Neuron (in vitro differentiated cells): ENCODE measurements at regions not wholly inside any gene's neighbourhood (a gene's known extent, or its start where the extent isn't known, plus 50 kb on each side); places are given as distances from the start of the nearest gene placed in this dataset.

ENCODE experiments used
- H2AFZ ChIP-seq: one replicate; pipeline ENCODE4 v1.6.1; 2013; ENCODE audit warnings: low read depth, mild to moderate bottlenecking, inconsistent platforms, low read length, moderate library complexity
- H3K27me3 ChIP-seq: one replicate; pipeline ENCODE4 v1.6.1; 2013; ENCODE audit warnings: low read length; ENCODE audit not compliant: insufficient read depth
- H3K36me3 ChIP-seq: one replicate; pipeline ENCODE4 v1.6.1; 2013; ENCODE audit warnings: low read length; ENCODE audit not compliant: insufficient read depth
- H3K4me1 ChIP-seq: one replicate; pipeline ENCODE4 v1.6.1; 2013; ENCODE audit warnings: low read length; ENCODE audit not compliant: insufficient read depth
- H3K4me3 ChIP-seq: 2 replicates; pipeline ENCODE4 v1.5.1; 2013; ENCODE audit warnings: mild to moderate bottlenecking, low read length, moderate library complexity
- H3K9me3 ChIP-seq: one replicate; pipeline ENCODE4 v1.6.1; 2013; ENCODE audit warnings: low read length

GRCh38 chr5:116938488-116938887 lies 363.9 kb upstream of the SEMA6A start:
- Histone ChIP-seq H3K9me3 (no peaks in the 10 kb centered on the region), H3K36me3 (no peaks in the 10 kb centered on the region), H3K4me1 (peaks cover 17% of the 10 kb centered on the region), H3K4me3 (no peak overlapping the region), H3K27me3 (no peaks in the 10 kb centered on the region), H2AFZ (peak overlapping the region; percentile 70)

GRCh38 chr5:116935561-116936162 lies 361.0 kb upstream of the SEMA6A start:
- Histone ChIP-seq H3K36me3 (no peaks in the 10 kb centered on the region), H3K4me3 (no peak overlapping the region), H3K27me3 (no peaks in the 10 kb centered on the region), H2AFZ (no peak overlapping the region), H3K4me1 (peaks cover 29% of the 10 kb centered on the region), H3K9me3 (no peaks in the 10 kb centered on the region)

DNA sequence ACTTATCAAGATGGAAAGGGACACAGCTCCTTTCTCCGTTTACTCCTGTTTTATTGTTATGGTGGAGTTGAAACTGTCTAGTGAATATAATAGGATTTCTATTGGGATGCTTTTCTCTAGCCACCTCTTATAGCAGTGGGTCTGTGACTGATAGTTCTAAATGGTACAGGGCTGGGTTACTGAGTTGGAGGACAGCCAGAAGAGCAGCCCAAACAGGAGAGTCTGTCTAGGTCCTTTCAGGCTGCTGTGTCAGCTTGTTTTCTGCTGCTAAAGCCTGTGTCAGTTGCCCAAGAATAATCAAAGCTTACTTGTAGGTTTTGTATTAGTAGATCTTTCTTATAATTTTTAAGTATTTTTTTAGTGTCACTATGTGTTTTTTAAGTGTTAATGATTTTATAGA lies 356.0 kb upstream of the SEMA6A start:
- H3K36me3 ChIP-seq, result no peaks in the 10 kb centered on the region
- no peak overlapping the region for H2AFZ ChIP-seq
- H3K27me3 ChIP-seq, result no peaks in the 10 kb centered on the region
- peaks cover 17% of the 10 kb centered on the region for H3K4me1 ChIP-seq
- H3K9me3 ChIP-seq, result no peaks in the 10 kb centered on the region
- H3K4me3 ChIP-seq, result no peak overlapping the region

DNA sequence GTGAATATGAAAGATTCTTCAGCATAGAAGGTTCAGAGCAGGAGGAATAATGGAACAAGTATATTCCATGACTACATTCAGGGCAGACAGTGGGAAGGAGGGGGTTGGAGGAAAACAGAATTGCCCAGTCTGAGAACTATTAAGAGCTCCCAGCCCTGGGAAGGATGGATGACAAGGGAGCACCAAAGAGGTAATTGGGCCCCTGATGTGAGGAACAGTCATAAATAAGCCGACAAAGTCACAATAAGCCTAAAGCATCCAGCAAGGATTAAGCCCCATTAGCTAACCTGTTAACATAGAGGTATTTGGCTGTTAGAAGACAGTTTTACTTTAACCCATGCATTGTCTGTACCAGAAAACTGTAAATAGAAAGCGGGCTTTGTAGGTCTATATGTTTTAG lies 348.7 kb upstream of the SEMA6A start:
- no peak overlapping the region for H2AFZ ChIP-seq

GRCh38 chr5:116922532-116922931 lies 347.9 kb upstream of the SEMA6A start:
- no peak overlapping the region for H2AFZ ChIP-seq
- no peak overlapping the region for H3K4me3 ChIP-seq
- no peaks in the 10 kb centered on the region for H3K36me3 ChIP-seq
- H3K4me1 ChIP-seq, result no peaks in the 10 kb centered on the region
- no peaks in the 10 kb centered on the region for H3K9me3 ChIP-seq
- no peaks in the 10 kb centered on the region for H3K27me3 ChIP-seq

More for the DNA sequence above, 348.7 kb upstream of the SEMA6A start:
- no peak overlapping the region for H3K4me3 ChIP-seq
- no peaks in the 10 kb centered on the region for H3K9me3 ChIP-seq
- no peaks in the 10 kb centered on the region for H3K4me1 ChIP-seq
- H3K27me3 ChIP-seq, result no peaks in the 10 kb centered on the region
- H3K36me3 ChIP-seq, result no peaks in the 10 kb centered on the region

GRCh38 chr5:116914869-116915504 lies 340.4 kb upstream of the SEMA6A start:
- H2AFZ ChIP-seq, result no peak overlapping the region
- H3K27me3 ChIP-seq, result no peaks in the 10 kb centered on the region
- H3K36me3 ChIP-seq, result no peaks in the 10 kb centered on the region
- H3K9me3 ChIP-seq, result no peaks in the 10 kb centered on the region
- H3K4me3 ChIP-seq, result no peak overlapping the region
- H3K4me1 ChIP-seq, result no peaks in the 10 kb centered on the region

- H3K27me3 ChIP-seq, result no peaks in the 10 kb centered on the region
- H2AFZ ChIP-seq, result no peak overlapping the region
- no peak overlapping the region for H3K4me3 ChIP-seq
- H3K36me3 ChIP-seq, result no peaks in the 10 kb centered on the region
- no peaks in the 10 kb centered on the region for H3K4me1 ChIP-seq
- H3K9me3 ChIP-seq, result no peaks in the 10 kb centered on the region
Measured at GRCh38 chr5:116912221-116912620, 337.6 kb upstream of the SEMA6A start.

DNA sequence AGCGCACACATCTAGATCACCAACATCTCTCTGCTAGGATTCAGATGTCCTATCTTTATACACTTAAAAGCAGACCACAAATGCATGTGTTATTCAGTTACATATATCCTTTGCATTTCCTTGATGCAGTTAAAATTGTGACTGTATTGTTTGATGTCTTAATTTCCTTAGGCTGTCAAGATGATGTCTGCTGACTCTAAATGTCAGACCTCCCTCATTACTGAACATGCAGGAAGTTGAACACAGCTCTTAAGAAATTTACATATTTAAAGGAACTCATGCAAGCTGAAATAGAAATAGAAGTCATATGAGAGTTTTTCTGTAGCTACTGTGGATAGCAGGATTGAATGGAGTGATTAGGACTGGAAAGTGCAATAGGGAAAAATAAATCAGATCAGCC lies 336.5 kb upstream of the SEMA6A start:
- no peak overlapping the region for H3K4me3 ChIP-seq
- no peaks in the 10 kb centered on the region for H3K9me3 ChIP-seq
- H3K36me3 ChIP-seq, result no peaks in the 10 kb centered on the region
- no peaks in the 10 kb centered on the region for H3K4me1 ChIP-seq
- no peak overlapping the region for H2AFZ ChIP-seq
- H3K27me3 ChIP-seq, result no peaks in the 10 kb centered on the region

DNA sequence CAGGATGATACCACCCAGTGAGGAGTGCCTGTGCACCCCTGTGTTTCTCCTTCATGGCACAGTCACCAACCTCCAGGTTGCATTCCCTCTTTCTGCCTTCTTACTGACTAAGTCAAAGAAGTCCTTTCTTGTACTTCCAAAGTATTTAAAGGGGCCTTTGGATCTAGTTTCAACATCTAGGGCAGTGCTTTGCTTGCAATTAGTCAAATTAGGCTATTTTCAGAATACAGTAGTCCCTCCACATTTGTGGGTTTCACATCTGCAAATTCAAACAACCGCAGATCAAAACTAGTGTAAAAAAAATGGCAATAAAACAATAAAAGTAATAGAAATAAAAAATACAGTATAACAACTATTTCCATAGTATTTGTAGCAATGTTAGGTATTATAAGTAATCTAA lies 333.9 kb upstream of the SEMA6A start:
- Histone ChIP-seq H2AFZ (no peak overlapping the region), H3K4me3 (no peak overlapping the region), H3K9me3 (no peaks in the 10 kb centered on the region), H3K36me3 (no peaks in the 10 kb centered on the region), H3K4me1 (no peaks in the 10 kb centered on the region), H3K27me3 (no peaks in the 10 kb centered on the region)

- H3K4me1 ChIP-seq, result no peaks in the 10 kb centered on the region
- H3K27me3 ChIP-seq, result no peaks in the 10 kb centered on the region
- no peaks in the 10 kb centered on the region for H3K9me3 ChIP-seq
- no peak overlapping the region for H2AFZ ChIP-seq
- H3K4me3 ChIP-seq, result no peak overlapping the region
- no peaks in the 10 kb centered on the region for H3K36me3 ChIP-seq
Measured at GRCh38 chr5:116905885-116906284, 331.3 kb upstream of the SEMA6A start.

DNA sequence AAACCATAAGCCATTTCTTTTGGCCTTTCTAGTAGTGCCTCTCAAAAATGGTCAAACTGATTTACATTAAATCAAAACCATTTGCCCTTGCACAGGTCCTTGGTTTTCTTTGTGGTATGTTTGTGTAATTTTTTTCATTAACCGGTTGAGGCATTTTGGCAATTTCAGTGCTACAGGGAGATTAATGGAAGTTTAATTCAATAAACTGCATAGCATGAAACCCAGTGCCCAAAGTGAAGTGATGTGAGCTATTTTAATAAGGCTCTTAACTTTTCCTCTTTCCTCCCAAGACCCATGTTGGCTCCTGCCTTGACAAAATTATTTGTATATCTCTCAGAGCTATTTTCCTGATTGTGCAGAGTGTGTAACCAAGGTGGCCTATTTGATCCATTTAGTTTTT lies 326.2 kb upstream of the SEMA6A start:
- H3K4me3 ChIP-seq, result no peak overlapping the region
- no peaks in the 10 kb centered on the region for H3K36me3 ChIP-seq
- no peak overlapping the region for H2AFZ ChIP-seq
- H3K4me1 ChIP-seq, result peaks cover 4% of the 10 kb centered on the region
- no peaks in the 10 kb centered on the region for H3K9me3 ChIP-seq
- H3K27me3 ChIP-seq, result no peaks in the 10 kb centered on the region

DNA sequence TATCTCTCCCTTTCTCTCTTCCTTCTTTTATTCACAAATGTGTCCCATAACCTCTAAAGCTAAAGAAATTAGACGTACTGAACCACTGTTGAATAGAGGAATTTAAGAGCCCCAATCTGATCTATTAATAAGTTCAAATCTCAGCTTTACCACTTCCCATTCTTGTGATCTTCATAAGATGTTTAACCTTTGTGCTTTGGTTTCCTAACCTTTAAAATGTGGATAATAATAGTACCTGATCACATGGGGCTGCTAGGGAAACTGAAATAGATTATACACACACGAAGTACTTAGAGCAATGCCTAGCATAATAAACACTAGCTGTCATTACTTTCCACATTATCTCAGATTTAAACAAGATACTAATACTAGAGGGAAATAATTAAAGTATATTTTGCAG lies 324.3 kb upstream of the SEMA6A start:
- H3K4me3 ChIP-seq, result no peak overlapping the region
- H2AFZ ChIP-seq, result no peak overlapping the region
- H3K36me3 ChIP-seq, result no peaks in the 10 kb centered on the region
- no peaks in the 10 kb centered on the region for H3K27me3 ChIP-seq
- peaks cover 4% of the 10 kb centered on the region for H3K4me1 ChIP-seq
- no peaks in the 10 kb centered on the region for H3K9me3 ChIP-seq

DNA sequence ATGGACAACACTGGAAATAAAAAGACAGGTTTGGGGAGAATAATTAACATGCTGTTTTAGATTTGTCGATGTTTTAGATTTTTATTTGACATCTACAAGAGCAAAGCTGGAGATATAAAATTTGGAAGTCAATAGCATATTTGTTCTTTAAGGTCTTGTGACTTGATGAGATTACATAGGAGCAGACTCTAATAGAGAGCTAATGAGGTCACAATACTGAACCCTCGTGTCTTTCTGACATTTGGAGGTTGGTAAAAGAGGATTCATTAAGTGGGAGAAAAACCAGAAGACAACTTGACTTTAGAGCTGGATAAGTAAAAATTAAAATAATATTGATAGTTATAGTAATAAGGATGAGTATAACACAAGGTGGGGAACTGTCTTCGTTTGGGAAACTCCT lies 322.7 kb upstream of the SEMA6A start:
- Histone ChIP-seq H3K9me3 (no peaks in the 10 kb centered on the region), H3K4me3 (no peak overlapping the region), H2AFZ (no peak overlapping the region), H3K36me3 (no peaks in the 10 kb centered on the region), H3K4me1 (peaks cover 4% of the 10 kb centered on the region), H3K27me3 (no peaks in the 10 kb centered on the region)

- Histone ChIP-seq H3K4me1 (peaks cover 4% of the 10 kb centered on the region), H3K27me3 (no peaks in the 10 kb centered on the region), H3K4me3 (no peak overlapping the region), H3K36me3 (no peaks in the 10 kb centered on the region), H2AFZ (no peak overlapping the region), H3K9me3 (no peaks in the 10 kb centered on the region)
Measured at GRCh38 chr5:116896001-116896400, 321.4 kb upstream of the SEMA6A start.
